ENCODE measurements at regions not wholly inside any gene's neighbourhood (a gene's known extent, or its start where the extent isn't known, plus 50 kb on each side); places are given as distances from the start of the nearest gene placed in this dataset.

GRCh38 chr6:149234051-149234962, 83.2 kb upstream of the TAB2 start:
- no peaks in the 10 kb centered on the region for H3K23me2 ChIP-seq (ENCODE audit: low read depth, low read length)
- H2AFZ ChIP-seq (ENCODE audit: low read length), result no peak overlapping the region
- no peak overlapping the region for H2AK5ac ChIP-seq (ENCODE audit: low read depth, low read length)
- H3K4me2 ChIP-seq (ENCODE audit: insufficient read depth in 1 of 2, low read depth in 2 of 2, low read length in 2 of 2), result no peak overlapping the region
- ChIA-PET POLR2A (ENCODE audit: partially characterized antibody) (no interaction called here), CTCF (ENCODE audit: partially characterized antibody) (no interaction called here)
- H3K36me3 ChIP-seq (ENCODE audit: control insufficient read depth in 2 of 4, insufficient read depth in 4 of 4, low read length in 3 of 4), result no peaks in the 10 kb centered on the region
- H3K18ac ChIP-seq (ENCODE audit: extremely low read depth, low read length), result no peak overlapping the region
- FAIRE-seq (no peak), DNase-seq (ENCODE audit: low read depth in 1 of 2, low spot score in 2 of 2) (no peak)
- H3K79me1 ChIP-seq (ENCODE audit: low read depth, low read length), result no peaks in the 10 kb centered on the region
- H3K56ac ChIP-seq (replicated peaks; ENCODE audit: insufficient read length, low read depth, low read length), result no peak overlapping the region
- no peaks in the 10 kb centered on the region; a peak in 1 of 7 replicates for H3K27me3 ChIP-seq (replicated peaks in 1 of 4; ENCODE audit: control insufficient read depth in 3 of 4, extremely low read depth in 1 of 4, insufficient read depth in 3 of 4, low read length in 3 of 4)
- H3K79me2 ChIP-seq (ENCODE audit: control insufficient read depth in 1 of 2, insufficient read depth in 2 of 2, low read length in 2 of 2), result no peaks in the 10 kb centered on the region
- no peak overlapping the region for H2BK120ac ChIP-seq (replicated peaks; ENCODE audit: low read depth, low read length)
- no peaks in the 10 kb centered on the region for H4K20me1 ChIP-seq (replicated peaks in 1 of 2; ENCODE audit: control insufficient read depth in 1 of 2, insufficient read depth in 2 of 2, low read length in 2 of 2)
- H3K4me1 ChIP-seq (replicated peaks in 1 of 4; ENCODE audit: control insufficient read depth in 3 of 4, insufficient read depth in 4 of 4, low read length in 3 of 4), result peaks cover 0 to 5% (median 2%) of the 10 kb centered on the region in 4 experiments; a peak in 3 of 7 replicates
- no peak overlapping the region for H3K14ac ChIP-seq (ENCODE audit: insufficient read length)
- no peak overlapping the region for H4K91ac ChIP-seq (replicated peaks; ENCODE audit: insufficient read length, low read length)
- 84% methylated on average over 7 of the region's 7 CpGs; no CpG with 5 or more reads in 1 of the 2 experiments for WGBS, 2 experiments (ENCODE audit: extremely low coverage in 1 of 2, insufficient coverage in 1 of 2, insufficient read length in 1 of 2, insufficient replicate concordance in 2 of 2, low coverage in 1 of 2, low lambda C conversion rate in 2 of 2, missing lambda C conversion rate in 1 of 2)
- no peak overlapping the region for H3K9ac ChIP-seq (replicated peaks in 1 of 4; ENCODE audit: extremely low read depth in 1 of 4, low read depth in 3 of 4, low read length in 3 of 4)
- H2BK20ac ChIP-seq (ENCODE audit: low read length), result no peak overlapping the region
- H2BK12ac ChIP-seq (ENCODE audit: low read depth, low read length), result no peak overlapping the region
- H2BK15ac ChIP-seq (ENCODE audit: low read length), result peak overlapping the region; percentile 16; the same call in 1 of the 2 replicates
- TF ChIP-seq FOSL1 (IDR thresholded peaks at IDR 0.05; ENCODE audit: insufficient read depth, low read depth, low read length), result no peak
- TF ChIP-seq HDAC2 (IDR thresholded peaks at IDR 0.05; ENCODE audit: borderline replicate concordance in 1 of 2, low read depth in 2 of 2, low read length in 2 of 2), result no peak
- no peak for TF ChIP-seq KDM5A (IDR thresholded peaks at IDR 0.05; ENCODE audit: low read length)
- TF ChIP-seq SUZ12 (IDR thresholded peaks at IDR 0.05; ENCODE audit: low read length), result no peak
- no peak for TF ChIP-seq SAP30 (IDR thresholded peaks at IDR 0.05; ENCODE audit: insufficient read depth, insufficient replicate concordance, low read length)
- no peak for TF ChIP-seq E2F6 (IDR thresholded peaks at IDR 0.05)
- TF ChIP-seq ZNF274 (IDR thresholded peaks at IDR 0.05; ENCODE audit: borderline replicate concordance, extremely low read depth, low read length), result no peak
- TF ChIP-seq SRF (IDR thresholded peaks at IDR 0.05; ENCODE audit: low read depth, low read length), result no peak
- H4K5ac ChIP-seq (ENCODE audit: insufficient read length, low read depth, low read length), result no peak overlapping the region
- no peak overlapping the region for H3K23ac ChIP-seq (ENCODE audit: insufficient read length)
- no peak overlapping the region for H3K27ac ChIP-seq (ENCODE audit: low read depth, low read length)
- no peak overlapping the region for H4K8ac ChIP-seq (ENCODE audit: extremely low read depth, insufficient read depth, low read length)
- H3K4ac ChIP-seq (replicated peaks; ENCODE audit: insufficient read length, low read depth, low read length), result no peak overlapping the region
- no peaks in the 10 kb centered on the region for H3K9me3 ChIP-seq (ENCODE audit: insufficient read depth in 2 of 2, low read depth in 1 of 2, low read length in 1 of 2)
- no peak overlapping the region for H2BK5ac ChIP-seq (ENCODE audit: low read depth, low read length)
- H3K4me3 ChIP-seq (ENCODE audit: extremely low read depth in 1 of 4, insufficient read depth in 2 of 4, low read depth in 3 of 4, low read length in 4 of 4), result no peak overlapping the region

Measured in H1 (cell line).